Vagina (tissue), 2 donors: ENCODE measurements at regions not wholly inside any gene's neighbourhood (a gene's known extent, or its start where the extent isn't known, plus 50 kb on each side); places are given as distances from the start of the nearest gene placed in this dataset.

Source experiments
- CTCF ChIP-seq, 3 experiments: fragments of 450-650 bp in 2 of 3; fragments of 200-600 bp in 1 of 3; sonication (generic) in 1 of 3; IDR thresholded peaks; one replicate each; pipeline ENCODE4 v1.5.1; 2017 to 2019; ENCODE audit warnings: antibody characterized with exemption in 3 of 3, mild to moderate bottlenecking in 2 of 3, moderate library complexity in 2 of 3
- POLR2A ChIP-seq, 2 donors: fragments of 450-650 bp; IDR thresholded peaks; one replicate each; pipeline ENCODE4 v1.6.1; 2017; ENCODE audit warnings: antibody characterized with exemption in 2 of 2, mild to moderate bottlenecking in 2 of 2, moderate library complexity in 2 of 2
- POLR2AphosphoS5 ChIP-seq, 2 donors: sonication (generic); formaldehyde crosslinking; IDR thresholded peaks; one replicate each; pipeline ENCODE4 v1.9.0; 2017; ENCODE audit warnings: antibody characterized with exemption in 2 of 2, mild to moderate bottlenecking in 2 of 2, low read depth in 1 of 2; ENCODE audit not compliant: insufficient read depth in 1 of 2

GRCh38 chr1:242662886-242663285 lies 138.4 kb upstream of the PLD5 start:
- TF ChIP-seq CTCF (IDR thresholded peaks at IDR 0.05) = no peak
- no peak for TF ChIP-seq POLR2AphosphoS5 (IDR thresholded peaks at IDR 0.05; ENCODE audit: insufficient read depth in 1 of 2, low read depth in 1 of 2)
- no peak for TF ChIP-seq POLR2A (IDR thresholded peaks at IDR 0.05)
